ENCODE measurements at regions not wholly inside any gene's neighbourhood (a gene's known extent, or its start where the extent isn't known, plus 50 kb on each side); places are given as distances from the start of the nearest gene placed in this dataset.
"Not testable (repeated sequence)": the region's sequence is repeated elsewhere in the genome, so short reads cannot be mapped to it uniquely, and the experiment has no call there.

- DNase-seq: no peak
Measured at GRCh38 chr3:132084982-132085381, 50.2 kb upstream of the CPNE4 start.

GRCh38 chr3:132087356-132087755 lies 52.5 kb upstream of the CPNE4 start:
- DNase-seq: no peak

- peak; percentile 7 for DNase-seq
Measured at GRCh38 chr3:132088291-132088690, 53.5 kb upstream of the CPNE4 start.

GRCh38 chr3:132090921-132091320 lies 56.1 kb upstream of the CPNE4 start:
- no peak for DNase-seq

- DNase-seq: no peak
Measured at GRCh38 chr3:132116601-132117000, 81.8 kb upstream of the CPNE4 start.

- DNase-seq: no peak
Measured at GRCh38 chr3:132117642-132118041, 82.8 kb upstream of the CPNE4 start.

GRCh38 chr3:132119531-132119930 lies 84.7 kb upstream of the CPNE4 start:
- DNase-seq: no peak

GRCh38 chr3:132124096-132124495 lies 89.3 kb upstream of the CPNE4 start:
- DNase-seq: no peak

GRCh38 chr3:132124651-132125284 lies 90.0 kb upstream of the CPNE4 start:
- no peak for DNase-seq

GRCh38 chr3:132134611-132135010 lies 99.8 kb upstream of the CPNE4 start:
- no peak for DNase-seq

GRCh38 chr3:132135628-132136333 lies 101.0 kb upstream of the CPNE4 start:
- DNase-seq: no peak

GRCh38 chr3:132136334-132136716 lies 101.5 kb upstream of the CPNE4 start:
- DNase-seq: no peak

GRCh38 chr3:132136902-132137301 lies 102.1 kb upstream of the CPNE4 start:
- not testable (repeated sequence) for DNase-seq

- DNase-seq: no peak
Measured at GRCh38 chr3:132145833-132146232, 111.0 kb upstream of the CPNE4 start.

GRCh38 chr3:132154619-132155018 lies 119.8 kb upstream of the CPNE4 start:
- no peak for DNase-seq

- no peak for DNase-seq
Measured at GRCh38 chr3:132159145-132159544, 124.3 kb upstream of the CPNE4 start.

- no peak for DNase-seq
Measured at GRCh38 chr3:132160198-132160597, 125.4 kb upstream of the CPNE4 start.

GRCh38 chr3:132161608-132162007 lies 126.8 kb upstream of the CPNE4 start:
- no peak for DNase-seq

GRCh38 chr3:132164469-132165092 lies 129.8 kb upstream of the CPNE4 start:
- no peak for DNase-seq

GRCh38 chr3:132167870-132168269 lies 133.1 kb upstream of the CPNE4 start:
- no peak for DNase-seq

GRCh38 chr3:132174500-132174899 lies 139.7 kb upstream of the CPNE4 start:
- DNase-seq: no peak

- DNase-seq: peak; percentile 32
Measured at GRCh38 chr3:132180337-132180791, 136.8 kb upstream of the ACP3 start.

GRCh38 chr3:132183811-132184210 lies 133.4 kb upstream of the ACP3 start:
- DNase-seq: no peak

GRCh38 chr3:132187746-132188145 lies 129.5 kb upstream of the ACP3 start:
- no peak for DNase-seq

Data from inflammatory macrophage treated with lipopolysaccharide for 4 hours (primary cell).